HG02852 (cell line): ENCODE measurements at regions not wholly inside any gene's neighbourhood (a gene's known extent, or its start where the extent isn't known, plus 50 kb on each side); places are given as distances from the start of the nearest gene placed in this dataset.
"Not testable (repeated sequence)": the region's sequence is repeated elsewhere in the genome, so short reads cannot be mapped to it uniquely, and the experiment has no call there.

ENCODE experiments used
- ATAC-seq: cut with Tn5 transposase; IDR thresholded peaks from one replicate; pipeline ENCODE4 v1.9.1; 2021; ENCODE audit warnings: mild to moderate bottlenecking, moderate library complexity; ENCODE audit not compliant: unreplicated experiment

GRCh38 chr6:33896391-33897188 is 92.8 kb upstream of the MLN start:
- ATAC-seq, result no peak

- ATAC-seq, result no peak
Measured at GRCh38 chr6:33895988-33896387, 92.2 kb upstream of the MLN start.

- no peak for ATAC-seq
Measured at GRCh38 chr6:33895296-33895695, 91.5 kb upstream of the MLN start.

DNA sequence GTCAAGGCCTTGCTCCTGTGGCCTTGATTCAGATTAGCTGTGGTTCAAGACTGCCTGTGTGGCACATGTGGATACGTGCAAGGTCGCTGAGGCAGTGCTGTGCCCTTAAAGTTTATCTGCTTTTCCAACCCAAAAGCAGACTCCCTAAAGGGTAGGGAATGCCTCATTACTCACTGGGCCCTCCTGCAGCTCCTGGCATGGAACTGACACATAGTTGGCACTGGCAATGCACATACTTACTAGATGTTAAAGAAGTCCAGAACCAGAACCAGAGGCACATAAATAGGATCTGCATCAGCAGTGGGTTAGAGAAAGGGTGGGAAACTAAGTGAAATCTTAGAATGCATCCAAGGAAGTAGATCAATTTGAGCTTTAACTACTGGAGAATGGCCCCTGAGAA is 90.6 kb upstream of the MLN start:
- no peak for ATAC-seq

- ATAC-seq, result no peak
Measured at GRCh38 chr6:33892581-33893346, 89.0 kb upstream of the MLN start.

DNA sequence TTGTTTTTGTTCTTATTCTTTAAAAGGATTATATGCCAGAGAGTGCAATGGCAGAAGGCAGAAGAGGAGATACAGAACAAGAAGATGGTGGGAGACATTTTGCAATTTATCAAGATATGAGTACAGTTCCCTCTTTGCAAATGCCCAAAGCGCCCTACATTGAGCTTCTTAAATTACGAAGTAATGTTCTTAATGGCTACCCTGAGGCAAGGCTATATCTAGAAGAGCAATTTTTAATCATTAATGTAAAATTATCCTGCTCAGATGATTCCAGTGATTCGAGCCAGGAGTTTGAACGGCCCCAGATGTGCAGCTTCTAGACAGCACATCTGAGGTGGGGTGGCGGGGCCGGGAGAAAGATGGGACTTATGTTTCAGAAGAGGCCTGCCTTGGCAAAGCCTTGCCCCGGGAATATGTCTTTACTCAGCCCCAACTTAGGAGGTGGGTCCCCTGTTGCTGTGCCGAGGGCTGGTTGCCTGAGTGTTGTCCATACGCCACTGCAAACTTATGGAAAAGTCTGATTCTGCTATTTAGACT is 84.9 kb upstream of the MLN start:
- ATAC-seq, result no peak

GRCh38 chr6:33888183-33888582 is 84.4 kb upstream of the MLN start:
- no peak for ATAC-seq

DNA sequence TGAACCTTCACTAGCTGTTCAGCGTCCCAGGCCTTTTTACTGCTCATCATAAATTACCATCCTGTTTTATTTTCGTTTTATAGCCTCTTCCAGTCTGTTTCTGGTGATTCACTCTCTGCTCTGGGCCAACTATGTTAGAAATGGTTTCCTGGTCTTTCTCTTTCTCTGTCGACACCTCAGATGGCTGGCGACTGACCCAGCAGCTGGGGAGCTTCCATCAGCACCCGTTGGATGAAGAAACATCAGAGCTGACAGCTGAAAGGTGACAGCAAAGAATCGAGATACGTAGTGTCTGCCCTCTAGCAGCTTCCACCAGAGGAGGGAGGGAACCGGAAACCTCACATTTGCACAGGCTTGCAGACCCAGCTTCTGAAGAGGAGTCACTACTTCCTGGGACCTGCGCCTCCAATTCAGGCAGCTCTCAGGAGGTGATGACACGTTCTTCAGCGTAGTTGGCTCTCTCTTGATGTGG is 82.9 kb upstream of the MLN start:
- no peak for ATAC-seq

DNA sequence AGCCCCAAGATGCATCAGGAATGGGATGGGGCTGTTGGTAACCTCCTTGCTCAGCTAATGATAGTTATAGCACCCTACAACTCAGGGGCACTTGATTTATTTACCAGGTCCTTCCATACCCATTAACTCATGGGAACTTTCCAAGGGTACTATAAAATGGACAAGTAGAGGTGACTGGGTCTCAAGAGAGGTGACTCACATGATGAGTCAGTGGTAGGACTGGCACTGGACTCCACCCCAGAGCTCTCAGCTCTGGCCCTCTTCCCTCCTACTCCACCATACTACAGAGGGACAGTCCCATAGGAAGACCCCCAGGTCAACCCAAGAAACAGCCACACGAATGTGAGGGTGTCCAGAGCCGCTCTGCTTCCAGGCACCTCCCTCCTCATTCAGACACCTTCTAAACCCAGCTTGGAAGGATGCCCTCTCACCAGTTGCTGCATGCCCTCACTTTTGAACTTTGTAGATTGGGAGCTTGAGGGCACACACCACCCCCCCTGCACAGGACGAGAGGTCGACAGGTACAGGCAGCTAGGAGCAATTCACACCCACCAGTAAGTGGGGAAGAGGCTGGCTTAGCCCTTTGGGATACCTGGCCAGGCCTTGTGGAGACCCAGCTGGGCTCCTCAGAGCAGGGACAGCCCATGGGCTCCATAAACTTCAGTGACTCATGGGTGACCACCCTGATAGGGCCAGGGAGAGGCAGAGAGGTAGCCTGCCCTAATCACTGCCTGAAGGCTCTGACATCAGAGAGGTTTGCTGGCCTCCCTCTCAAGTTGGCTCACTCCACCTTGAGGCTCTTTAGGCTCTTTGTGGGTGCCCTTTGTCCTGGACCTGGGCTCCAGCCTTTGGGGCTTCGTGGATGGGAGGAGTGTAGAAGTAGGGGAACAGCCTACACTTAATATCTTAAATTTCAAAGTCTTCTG is 81.6 kb upstream of the MLN start:
- no peak for ATAC-seq

- ATAC-seq, result not testable (repeated sequence)
Measured at GRCh38 chr6:33883621-33884020, 79.8 kb upstream of the MLN start.

DNA sequence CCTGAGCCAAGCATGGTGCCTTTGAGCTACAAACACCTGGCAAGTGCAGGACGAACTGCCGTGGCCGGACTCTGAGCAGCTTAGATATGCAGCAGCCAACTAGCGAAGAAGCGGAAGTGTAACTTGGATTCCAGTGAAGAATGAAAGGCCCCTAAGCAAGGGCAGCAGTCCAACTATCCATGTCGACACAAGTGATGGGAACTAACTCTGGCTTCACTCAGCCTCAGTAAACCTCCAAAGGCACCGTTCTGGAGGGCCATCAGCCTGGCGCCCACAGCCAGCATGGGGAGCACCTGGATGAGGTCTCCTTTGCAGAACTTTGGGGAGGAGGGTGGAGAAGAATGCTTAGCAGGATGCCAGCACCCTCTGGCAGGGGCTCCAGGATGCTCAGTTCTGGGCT is 78.4 kb upstream of the MLN start:
- ATAC-seq, result no peak

DNA sequence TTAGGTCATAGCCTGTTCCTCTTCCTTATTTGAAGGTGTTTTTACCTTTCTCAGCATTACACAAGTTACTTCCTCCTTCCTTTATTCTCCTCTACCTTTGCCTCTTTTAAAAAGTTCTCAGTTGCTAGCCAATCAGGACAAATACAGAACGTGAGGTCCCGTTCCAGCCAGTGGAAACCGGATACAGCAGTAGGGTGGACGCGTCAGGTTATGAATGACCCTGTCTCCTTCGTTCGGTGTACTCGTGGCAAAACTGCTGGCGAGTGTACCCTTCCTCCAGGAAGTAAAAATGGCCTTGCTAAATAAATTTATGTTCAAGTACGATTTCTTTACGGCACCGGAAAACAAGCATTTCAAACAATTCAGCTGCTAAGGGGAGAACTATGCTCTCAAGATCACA is 77.0 kb upstream of the MLN start:
- no peak for ATAC-seq

- no peak for ATAC-seq
Measured at GRCh38 chr6:33880104-33880678, 76.4 kb upstream of the MLN start.

DNA sequence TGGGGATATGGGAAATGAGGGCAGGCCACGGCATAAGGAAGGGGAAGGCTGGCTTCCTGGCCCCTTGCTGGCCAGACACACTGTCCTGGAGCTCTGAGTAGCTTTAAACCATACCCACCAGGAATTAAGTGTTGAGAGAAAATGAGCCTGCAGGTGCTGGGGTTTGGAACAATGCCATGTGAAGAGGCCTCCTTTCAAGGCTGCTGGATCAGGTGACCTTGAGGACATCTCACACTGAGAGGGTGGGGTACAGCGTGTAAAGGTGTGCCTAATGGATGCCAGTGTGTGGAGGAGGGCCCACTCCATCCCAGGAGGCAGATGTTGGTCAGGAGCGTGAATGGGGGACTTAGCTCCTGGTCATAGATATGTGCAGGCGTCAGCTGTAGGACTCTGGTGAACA is 74.8 kb upstream of the MLN start:
- no peak for ATAC-seq

DNA sequence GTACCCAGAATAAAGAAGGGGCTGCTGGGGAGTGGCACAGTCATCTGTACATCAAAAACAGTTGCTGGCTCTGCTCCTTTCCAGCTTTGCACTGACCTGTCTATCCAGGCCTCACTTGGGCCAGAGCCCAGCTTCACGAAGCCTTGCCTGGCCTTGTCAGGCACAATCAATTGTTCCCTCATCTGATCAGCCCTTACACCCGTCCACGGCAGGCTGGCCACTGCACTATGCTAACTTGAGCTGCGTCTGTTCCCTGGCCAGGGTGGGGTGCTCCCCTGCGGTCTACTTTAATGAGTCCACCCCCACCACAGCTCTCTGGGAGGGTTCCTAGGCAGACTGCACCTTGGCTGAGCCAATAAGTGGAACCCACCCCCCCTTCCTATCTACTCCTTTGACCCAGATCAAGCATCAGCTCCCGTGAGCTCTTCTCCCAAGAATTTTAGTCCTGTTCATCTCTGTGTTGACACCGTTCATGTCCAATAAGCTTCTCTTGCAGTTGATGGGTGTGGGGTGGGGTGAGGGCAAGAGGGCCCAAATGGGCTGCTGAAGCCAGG is 74.3 kb upstream of the MLN start:
- ATAC-seq, result no peak

- ATAC-seq, result no peak
Measured at GRCh38 chr6:33875696-33876095, 71.9 kb upstream of the MLN start.

GRCh38 chr6:33875141-33875581 is 71.4 kb upstream of the MLN start:
- no peak for ATAC-seq

GRCh38 chr6:33874136-33874760 is 70.4 kb upstream of the MLN start:
- no peak for ATAC-seq

- no peak for ATAC-seq
Measured at GRCh38 chr6:33872761-33873160, 69.0 kb upstream of the MLN start.
